Stimulated activated naive CD4-positive, alpha-beta T cell (primary cell): ENCODE measurements at regions not wholly inside any gene's neighbourhood (a gene's known extent, or its start where the extent isn't known, plus 50 kb on each side); places are given as distances from the start of the nearest gene placed in this dataset.
"Not testable (repeated sequence)": the region's sequence is repeated elsewhere in the genome, so short reads cannot be mapped to it uniquely, and the experiment has no call there.

Experiments used
- DNase-seq, 6 experiments: peaks; one replicate each; lab custom pipeline; 2025; lab: John Stamatoyannopoulos, UW

GRCh38 chr5:51172903-51173626, 210.2 kb upstream of the ISL1 start:
- DNase-seq = no peak

GRCh38 chr5:51181208-51181894, 201.9 kb upstream of the ISL1 start:
- DNase-seq = no peak

DNA sequence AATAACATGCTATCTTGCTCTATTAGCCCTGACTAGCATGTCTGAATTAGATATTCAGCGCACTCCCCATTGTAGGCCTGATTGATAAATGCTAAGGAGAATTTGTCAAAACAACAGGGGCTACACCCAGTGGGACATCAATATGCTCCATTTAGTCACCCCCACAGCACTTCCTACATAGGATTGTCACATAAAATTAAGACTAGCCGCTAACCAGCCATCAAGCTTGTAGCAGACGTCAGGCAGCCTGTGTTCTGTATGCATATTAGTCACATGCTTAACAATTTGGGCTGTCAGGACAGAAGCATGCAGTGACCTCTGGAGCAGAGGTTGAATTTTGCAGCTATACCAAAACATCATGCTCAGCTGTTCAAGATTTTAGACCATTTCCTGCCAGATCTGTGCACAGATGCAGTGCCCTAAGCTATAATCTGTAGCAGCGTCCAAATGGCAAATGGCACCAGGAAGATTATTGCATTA, 197.4 kb upstream of the ISL1 start:
- DNase-seq = no peak

DNA sequence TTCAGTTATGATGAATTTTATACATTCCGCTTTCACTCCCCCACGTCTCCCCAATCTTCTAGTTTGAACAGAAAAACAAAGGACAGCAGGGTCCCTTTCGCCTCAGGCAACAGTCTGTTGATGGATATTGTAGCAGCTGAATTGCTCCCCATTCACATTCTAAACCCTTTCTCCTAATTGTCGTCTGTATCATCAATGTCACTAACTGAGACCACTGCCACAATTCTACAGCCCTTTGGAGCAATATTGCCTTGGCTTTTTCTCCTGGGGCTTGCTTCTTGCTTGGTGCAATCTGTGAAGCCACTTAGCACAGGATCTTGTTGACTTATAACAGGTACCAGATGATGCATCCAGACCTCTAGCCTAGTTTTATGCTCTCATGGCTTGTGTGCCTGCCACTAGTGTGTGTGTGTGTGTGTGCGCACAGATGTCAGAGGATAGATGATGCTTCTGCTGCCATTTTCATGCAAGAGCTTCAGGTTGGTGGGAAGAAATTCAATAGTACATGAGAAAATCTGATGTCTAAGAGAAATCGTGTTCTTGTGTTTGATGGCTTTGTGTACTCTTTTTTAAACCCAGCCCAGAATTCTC, 195.2 kb upstream of the ISL1 start:
- DNase-seq = no peak

DNA sequence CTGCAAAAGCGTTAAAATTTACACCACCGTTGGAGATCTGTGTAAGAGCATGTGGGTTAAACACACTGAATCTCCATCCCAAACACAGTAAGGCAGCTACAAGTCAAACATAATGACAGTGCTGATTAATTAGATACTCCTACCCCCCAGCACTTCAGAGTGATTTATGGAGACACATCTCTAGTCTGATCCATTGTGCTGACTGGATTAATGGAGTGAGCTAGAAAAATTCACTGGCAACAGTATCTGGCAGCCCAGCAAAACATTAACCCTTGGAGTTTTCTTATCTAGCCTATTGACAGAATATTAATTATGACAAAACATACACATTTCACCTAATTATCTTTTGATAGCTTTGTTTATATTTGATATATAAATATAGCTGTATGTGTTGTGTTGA, 188.6 kb upstream of the ISL1 start:
- DNase-seq = no peak

DNA sequence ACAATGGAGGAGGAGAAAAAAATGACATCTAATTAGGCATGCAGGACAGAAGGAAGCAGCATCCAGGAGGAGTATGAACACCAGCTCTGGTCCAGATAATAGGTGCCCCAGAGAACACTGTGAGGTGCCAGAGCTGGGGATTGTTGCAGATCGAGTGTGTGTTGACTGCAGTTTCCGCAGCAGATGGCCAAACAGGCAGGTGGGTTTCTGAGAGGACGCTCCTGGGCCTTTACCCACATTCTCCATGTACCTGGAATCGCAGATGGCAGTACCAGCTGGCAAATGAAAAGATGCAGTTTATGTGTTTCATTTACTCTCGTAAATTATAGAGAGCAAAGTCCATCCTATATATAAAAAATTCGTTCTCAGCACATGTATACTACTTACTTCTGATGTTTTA, 182.2 kb upstream of the ISL1 start:
- DNase-seq = no peak

DNA sequence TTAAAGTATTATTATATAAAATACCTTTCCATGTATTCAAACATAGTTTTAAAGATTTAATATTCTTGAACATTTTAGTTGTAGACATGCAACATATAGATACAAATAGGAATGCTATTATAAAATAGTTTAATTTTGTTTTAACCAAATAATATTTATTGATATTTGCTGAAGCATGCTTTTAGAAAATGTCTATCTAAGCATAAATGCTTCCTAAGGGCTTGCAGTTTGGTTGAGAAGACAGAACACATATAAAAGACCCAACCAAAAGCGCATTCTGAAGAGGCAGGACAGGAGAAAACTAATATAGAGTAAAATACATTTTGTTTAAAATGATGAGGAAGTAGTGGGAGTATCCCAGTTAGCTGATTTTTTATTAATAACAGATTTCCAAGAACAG, 181.5 kb upstream of the ISL1 start:
- DNase-seq = no peak

DNA sequence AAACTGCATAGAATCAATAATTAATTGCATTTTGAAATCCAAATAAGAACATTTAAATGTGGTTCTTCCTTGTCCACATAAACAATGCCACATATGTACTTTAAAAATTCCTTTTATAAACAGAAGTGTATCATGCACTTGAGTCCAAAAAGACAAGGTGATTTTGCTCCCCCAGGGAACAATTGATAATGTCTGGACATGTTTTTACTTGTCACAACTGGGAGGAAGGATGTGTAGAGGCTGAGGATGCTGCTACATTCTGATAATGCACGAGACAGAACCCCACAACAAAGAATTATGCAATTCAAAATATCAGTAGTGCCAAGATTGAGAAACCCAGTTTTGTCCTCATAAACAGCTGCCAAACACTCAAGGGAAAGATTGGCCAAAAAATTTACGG, 181.1 kb upstream of the ISL1 start:
- DNase-seq = no peak

DNA sequence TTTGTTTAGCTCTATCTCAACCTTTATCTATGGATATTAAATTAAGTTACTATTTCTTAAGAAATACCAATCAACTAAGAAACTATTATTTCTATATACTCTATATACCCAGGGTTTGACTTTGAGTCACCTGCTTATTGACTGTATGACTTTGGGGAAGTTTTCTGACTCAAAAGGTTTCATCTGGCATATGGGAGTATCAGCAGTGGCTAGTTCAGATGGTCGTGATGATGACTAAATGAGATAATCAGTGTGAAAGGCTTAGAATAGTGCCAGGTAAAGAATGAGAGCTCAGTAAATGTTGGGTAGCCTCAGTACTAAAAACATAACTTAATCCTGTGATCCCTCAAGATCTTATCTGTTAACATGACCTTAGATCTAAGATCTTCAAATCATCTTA, 179.7 kb upstream of the ISL1 start:
- no peak for DNase-seq

- no peak for DNase-seq
Observed at GRCh38 chr5:51208296-51208695, 175.0 kb upstream of the ISL1 start.

- no peak for DNase-seq
Observed at GRCh38 chr5:51214746-51215145, 168.5 kb upstream of the ISL1 start.

DNA sequence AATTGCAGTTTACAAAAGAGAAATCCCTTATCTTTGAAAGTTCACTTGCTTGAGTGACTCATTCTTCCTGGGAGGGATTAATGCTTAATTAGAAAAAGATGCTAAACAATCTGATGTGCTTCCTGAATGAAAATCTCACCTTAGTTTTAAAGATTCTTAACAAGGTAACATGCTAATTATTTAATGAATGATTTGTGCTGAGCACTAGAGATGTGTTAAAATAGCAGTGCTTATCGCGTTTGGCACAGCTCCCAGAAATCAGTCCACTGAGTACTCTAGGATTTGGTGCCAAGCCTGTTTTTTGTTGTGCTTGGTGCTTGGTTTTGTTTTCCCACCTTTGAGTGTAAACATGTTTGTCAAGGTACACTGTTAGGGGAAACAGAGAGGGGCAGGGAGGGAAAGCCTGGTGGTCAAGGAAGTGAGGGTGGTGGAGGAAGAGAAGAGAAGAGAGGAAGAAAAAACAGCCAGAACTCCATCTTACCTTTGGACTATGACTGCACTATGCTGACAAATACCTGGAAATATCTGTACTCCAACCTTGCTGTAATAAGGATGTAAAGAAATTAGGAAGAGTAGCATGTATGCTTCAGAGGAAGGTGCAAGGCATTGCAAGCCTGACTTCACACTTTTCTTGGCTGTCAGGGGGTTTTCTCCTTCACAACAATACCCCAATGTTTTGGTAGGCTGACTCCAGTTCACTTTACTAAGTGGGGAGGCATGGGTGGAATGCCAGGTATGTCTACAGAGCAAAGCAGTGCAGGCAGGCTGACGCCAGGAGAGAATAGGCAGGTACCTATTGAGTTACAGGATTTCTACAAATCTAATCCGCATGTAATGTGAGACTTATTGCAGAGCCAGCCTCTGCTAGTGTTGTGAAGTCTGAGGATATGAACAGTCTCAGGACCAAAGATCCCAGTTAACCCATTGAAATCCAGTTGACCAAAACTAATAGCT, 157.2 kb upstream of the ISL1 start:
- no peak for DNase-seq

GRCh38 chr5:51227963-51228470, 155.2 kb upstream of the ISL1 start:
- DNase-seq = no peak

GRCh38 chr5:51230336-51230735, 152.9 kb upstream of the ISL1 start:
- DNase-seq = no peak

GRCh38 chr5:51242456-51242855, 140.8 kb upstream of the ISL1 start:
- no peak for DNase-seq

- not testable (repeated sequence) for DNase-seq
Observed at GRCh38 chr5:51250957-51251356, 132.3 kb upstream of the ISL1 start.

- DNase-seq = no peak
Observed at GRCh38 chr5:51271261-51271660, 112.0 kb upstream of the ISL1 start.

- no peak for DNase-seq
Observed at GRCh38 chr5:51273021-51273420, 110.2 kb upstream of the ISL1 start.

- no peak for DNase-seq
Observed at GRCh38 chr5:51273871-51274270, 109.4 kb upstream of the ISL1 start.

DNA sequence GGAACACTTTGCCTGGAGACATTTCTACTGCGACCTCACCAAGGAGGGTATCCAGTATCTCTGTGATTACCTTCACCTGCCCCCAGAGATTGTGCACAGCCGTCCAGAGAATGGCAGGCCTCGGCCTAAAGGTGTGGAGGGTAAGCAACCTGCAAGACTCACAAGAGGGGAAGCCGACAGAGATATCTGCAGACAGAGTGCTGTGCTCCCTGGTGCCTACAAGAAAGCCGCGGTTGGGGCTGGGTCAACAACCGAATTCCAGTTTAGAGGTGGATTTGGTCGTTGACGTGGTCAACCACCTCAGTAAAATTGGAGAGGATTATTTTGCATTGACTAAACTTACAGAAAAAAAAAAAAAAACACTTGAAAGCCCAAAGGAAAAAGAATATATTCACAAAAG, 107.8 kb upstream of the ISL1 start:
- DNase-seq = no peak

- DNase-seq = no peak
Observed at GRCh38 chr5:51276250-51276649, 107.0 kb upstream of the ISL1 start.

DNA sequence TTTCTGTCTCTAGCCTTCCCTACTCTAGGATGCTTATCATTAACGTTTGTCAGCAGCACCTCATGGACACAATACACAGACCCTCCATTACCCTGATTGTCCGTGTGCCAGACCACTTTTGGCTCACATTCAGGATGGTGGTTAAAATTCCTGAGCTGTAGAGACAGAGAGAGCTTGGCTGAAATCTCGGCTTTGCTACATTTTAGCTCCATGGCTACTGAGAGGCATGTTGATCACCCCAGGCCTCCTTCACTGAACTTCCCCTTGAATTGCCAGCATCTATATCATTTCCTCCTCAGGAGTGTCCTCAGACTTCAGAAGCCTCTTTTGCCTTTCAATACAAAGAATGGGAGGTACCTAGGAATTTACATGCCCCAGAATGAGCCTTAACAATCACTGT, 104.7 kb upstream of the ISL1 start:
- DNase-seq = no peak
